ENCODE measurements at regions not wholly inside any gene's neighbourhood (a gene's known extent, or its start where the extent isn't known, plus 50 kb on each side); places are given as distances from the start of the nearest gene placed in this dataset.

- TF ChIP-seq SUZ12 (IDR thresholded peaks at IDR 0.05): no peak
- TF ChIP-seq SP1 (IDR thresholded peaks at IDR 0.05): no peak
- TF ChIP-seq BHLHE40 (IDR thresholded peaks at IDR 0.05; ENCODE audit: borderline replicate concordance): no peak
- TF ChIP-seq CTBP1 (IDR thresholded peaks at IDR 0.05; ENCODE audit: borderline replicate concordance): no peak
- no peak for TF ChIP-seq ARNT (IDR thresholded peaks at IDR 0.05)
- no peak for TF ChIP-seq FOXK2 (IDR thresholded peaks at IDR 0.05)
- TF ChIP-seq ZNF384 (IDR thresholded peaks at IDR 0.05): no peak
Observed at GRCh38 chr17:31731118-31731517, 127.9 kb downstream of the COPRS start.

Measured in HEK293T (cell line).